NCI-H2227 (cell line): ENCODE measurements at regions not wholly inside any gene's neighbourhood (a gene's known extent, or its start where the extent isn't known, plus 50 kb on each side); places are given as distances from the start of the nearest gene placed in this dataset.

Experiments
- DNase-seq: peaks from one replicate; lab custom pipeline; 2025; ENCODE audit not compliant: unreplicated experiment; lab: John Stamatoyannopoulos, UW

DNA sequence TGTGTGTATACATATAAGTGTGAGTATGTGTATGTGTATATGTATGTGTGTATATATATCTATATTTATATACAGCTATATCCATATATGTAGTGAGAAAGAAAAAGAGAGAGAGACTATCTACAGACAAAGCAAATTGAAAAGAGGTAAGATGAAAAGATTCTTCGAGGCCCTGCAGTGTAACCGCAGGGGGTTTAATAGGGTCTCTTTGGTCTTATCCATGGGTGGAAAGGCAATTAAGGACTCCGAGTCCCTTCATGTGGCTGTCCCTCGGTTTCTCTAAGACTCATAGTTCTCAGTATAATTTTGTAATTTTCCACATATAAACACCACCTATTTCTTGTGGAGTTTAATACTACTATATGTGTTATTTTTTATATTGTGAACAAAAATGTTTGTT, 50.6 kb upstream of the JAZF1 start:
- DNase-seq: no peak

GRCh38 chr7:28236560-28236959, 56.0 kb upstream of the JAZF1 start:
- DNase-seq: no peak

DNA sequence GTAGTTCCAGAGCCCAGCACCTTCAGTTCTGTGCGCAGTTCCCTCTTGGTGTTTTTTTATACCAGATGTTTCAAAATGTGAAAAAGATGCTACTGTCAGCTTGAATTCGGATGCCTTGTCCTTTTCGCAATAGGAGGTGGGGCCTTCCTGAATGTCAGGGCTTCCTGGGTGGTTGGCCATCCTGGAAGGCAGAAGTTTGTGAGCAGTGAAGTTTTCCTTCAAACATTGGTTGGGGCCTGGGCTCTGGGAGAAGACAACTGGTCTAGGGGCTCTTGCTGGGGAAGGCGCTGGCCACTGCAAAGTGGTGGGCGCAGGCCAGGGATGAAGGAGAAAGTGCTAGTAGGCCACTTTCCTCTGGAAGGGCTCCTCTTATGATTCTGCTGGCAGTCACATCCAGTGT, 56.8 kb upstream of the JAZF1 start:
- no peak for DNase-seq

- DNase-seq: no peak
These were observed 59.2 kb upstream of the JAZF1 start for GRCh38 chr7:28239823-28240204.

DNA sequence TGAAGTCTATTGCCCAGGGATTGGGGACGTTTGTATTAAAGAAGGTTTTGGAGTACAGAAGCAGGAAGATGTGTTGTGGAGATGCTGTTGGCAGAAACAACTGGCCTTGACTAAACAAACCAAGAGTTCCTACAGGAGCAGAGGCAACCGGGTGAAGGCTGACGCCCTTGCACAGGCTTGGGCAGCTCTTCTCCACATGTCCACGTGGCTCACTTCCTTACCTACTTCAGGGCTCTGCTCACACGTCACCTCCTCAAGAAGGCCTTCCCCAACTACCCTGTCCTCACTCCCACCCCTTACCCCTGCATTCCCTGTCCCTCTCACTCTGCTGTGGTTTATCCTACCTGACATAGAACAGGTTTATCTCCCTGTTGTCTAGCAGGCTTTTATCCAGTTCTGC, 59.9 kb upstream of the JAZF1 start:
- no peak for DNase-seq

DNA sequence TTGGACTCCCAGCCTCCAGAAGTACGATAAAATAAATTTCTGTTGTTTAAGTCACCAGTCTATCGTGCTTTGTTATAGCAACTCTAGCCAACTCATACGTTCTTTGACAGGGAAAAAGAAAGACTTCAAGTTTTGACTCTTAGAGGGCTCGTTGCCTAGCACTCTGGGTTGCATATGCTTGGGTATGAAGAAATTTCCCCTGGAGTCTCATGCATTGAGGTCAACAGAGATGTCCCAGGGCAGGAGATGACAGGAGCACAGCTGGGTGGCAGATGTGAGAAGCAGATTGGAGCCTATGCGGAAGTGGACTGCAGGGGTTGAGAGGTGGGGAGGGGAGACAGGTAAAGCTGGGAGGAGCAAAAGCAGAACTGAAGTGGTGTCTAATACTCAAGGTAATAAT, 63.3 kb upstream of the JAZF1 start:
- DNase-seq: no peak

DNA sequence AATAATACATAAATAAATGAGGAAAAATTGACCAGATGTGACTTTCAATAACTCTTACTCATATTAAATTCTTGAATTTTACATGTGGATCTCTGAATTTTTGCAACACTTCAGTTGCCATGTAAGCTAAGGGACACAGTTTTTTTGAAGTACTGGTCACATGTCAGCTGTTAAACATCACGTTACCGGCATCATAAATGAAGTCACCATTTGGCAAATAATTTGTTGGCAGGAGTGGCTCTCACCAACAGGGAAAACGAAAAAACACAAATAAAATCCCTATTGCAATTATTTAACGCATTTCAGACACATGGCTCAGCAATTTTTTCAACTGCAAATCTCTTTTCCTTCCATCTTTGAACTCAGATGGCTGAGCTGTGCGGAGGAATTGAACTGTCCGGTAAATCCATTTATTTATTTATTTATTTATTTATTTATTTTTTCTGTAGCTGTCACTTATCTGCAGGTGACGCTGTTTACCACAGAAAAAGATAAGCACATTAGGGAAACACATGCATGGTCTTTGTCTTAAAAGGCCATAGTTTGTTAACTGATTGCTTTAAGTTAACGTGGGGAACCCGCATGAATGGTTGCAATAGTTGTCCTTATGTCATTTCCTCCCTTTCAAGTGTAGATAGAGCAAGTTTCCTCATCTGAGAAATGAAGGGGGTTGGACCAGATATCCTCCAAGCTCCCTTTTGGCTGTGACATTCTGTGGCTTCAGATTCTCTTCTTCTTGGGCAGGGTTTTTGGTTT, 64.7 kb upstream of the JAZF1 start:
- no peak for DNase-seq

DNA sequence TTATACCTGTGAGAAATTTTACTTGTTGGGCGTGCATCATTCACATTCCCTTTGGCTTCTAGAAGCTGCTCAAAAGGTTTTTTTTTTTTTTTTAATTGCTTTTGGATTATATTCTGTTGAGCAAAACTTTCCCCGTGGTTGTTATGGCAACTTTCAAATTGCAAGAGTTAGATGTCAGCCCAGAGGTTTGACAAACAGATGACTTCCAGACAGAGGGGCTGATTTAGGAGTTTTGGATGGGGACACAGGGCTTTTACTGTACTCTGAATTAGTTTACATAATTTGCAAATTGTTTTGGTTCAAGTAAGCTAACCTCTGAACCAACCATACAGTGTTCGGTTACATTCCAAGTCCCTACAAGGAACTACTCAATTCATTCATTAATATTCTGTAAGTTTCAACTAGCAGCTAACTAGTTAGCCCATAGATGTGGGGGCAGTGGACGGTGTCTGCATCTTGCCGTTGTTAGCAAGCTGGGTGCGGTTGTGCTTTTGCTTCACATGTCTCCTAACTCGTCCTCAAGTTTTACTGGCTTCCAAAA, 66.4 kb upstream of the JAZF1 start:
- no peak for DNase-seq

DNA sequence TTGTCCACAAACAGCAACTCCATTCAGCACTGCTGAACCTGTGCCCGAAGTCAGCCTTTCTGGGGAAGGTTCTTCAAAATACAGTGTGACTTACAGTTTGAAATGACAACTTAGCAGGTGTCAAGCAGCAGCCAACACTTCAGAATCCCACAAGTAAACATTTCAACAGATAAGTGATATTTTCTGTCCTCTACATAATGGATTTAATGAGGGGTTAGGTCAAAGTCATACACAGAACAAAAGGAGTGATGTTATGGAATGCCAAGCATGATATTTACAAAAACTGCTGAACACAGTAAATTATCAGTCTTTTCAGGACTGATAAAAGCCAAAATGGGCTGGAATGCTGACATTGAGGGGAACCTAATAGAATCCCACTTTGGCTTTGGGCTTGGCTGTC, 77.6 kb upstream of the JAZF1 start:
- peak; percentile 65 for DNase-seq

- no peak for DNase-seq
These were observed 80.4 kb upstream of the JAZF1 start for GRCh38 chr7:28260969-28261368.

DNA sequence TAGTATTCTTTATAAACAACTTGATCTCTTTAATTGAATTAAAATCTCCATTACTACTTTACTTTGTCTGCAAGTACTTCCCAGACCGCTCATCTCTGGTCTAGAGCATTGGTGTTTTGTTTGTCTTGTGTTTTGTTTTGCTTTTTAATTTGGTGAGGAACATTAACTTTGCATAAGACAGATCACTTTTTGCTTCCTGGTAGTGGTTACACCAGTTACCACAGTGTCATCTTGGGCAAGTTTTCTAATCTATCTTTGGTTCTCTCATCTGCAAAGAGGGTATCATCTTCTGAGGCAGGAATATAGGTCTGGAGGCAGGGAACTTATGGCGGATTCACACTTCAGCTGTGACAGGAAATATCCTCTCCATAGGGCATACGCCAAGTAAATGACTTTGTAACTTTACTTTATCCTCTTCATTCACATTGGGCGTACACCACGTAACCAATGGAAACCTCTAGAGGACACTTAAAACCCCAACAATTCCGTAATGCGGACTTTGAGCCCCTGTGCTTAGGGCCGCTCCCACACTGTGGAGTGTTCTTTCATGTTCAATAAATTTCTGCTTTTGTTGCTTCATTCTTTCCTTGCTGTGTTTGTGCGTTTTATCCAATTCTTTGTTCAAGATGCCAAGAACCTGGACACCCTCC, 83.2 kb upstream of the JAZF1 start:
- no peak for DNase-seq

GRCh38 chr7:28266402-28266801, 85.8 kb upstream of the JAZF1 start:
- no peak for DNase-seq

- DNase-seq: no peak
These were observed 86.4 kb upstream of the JAZF1 start for GRCh38 chr7:28267012-28267411.

GRCh38 chr7:28269700-28270361, 89.2 kb upstream of the JAZF1 start:
- DNase-seq: no peak

- no peak for DNase-seq
These were observed 89.9 kb upstream of the JAZF1 start for GRCh38 chr7:28270536-28270935.

DNA sequence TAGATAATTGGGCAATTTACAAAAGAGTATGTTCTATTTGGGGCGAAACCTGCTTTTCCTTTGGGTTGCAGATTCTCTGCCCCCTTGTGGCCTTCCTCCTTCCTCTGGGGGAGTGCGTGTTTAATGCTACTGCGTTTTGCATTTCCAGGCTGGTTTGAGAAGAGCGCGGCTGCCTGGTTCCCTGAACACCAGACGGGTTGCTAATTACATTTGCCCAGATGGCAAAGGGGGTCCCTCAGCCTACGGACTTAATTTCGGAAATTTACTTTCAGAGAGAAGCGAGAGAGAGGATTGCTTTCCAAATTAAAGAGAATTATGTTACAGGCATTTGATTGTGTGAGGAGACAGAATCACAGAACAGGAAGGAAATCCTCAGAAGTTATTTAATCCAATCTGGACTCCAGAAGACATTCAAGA, 91.9 kb upstream of the JAZF1 start:
- peak; percentile 37 for DNase-seq

- no peak for DNase-seq
These were observed 95.7 kb upstream of the JAZF1 start for GRCh38 chr7:28276298-28276697.

- DNase-seq: no peak
These were observed 96.8 kb upstream of the JAZF1 start for GRCh38 chr7:28277364-28277763.

DNA sequence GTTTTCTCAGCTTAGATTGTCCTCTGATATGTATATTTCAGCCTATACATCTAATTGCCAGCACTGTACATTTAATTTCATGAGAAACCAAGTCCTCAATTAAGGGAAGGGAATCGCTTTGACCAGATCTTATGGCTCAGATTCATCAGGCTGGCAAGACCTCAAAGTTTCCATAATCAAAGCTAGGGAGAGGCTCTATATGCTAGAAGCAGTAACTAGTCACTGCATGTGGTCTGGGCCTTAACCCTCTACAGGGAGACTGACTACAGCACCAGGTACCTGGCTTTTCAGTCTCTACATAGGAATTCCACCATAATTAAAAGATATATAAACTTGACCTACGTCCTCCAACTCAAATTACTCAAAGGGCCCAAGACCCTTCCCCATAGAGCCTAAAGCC, 97.4 kb upstream of the JAZF1 start:
- no peak for DNase-seq

DNA sequence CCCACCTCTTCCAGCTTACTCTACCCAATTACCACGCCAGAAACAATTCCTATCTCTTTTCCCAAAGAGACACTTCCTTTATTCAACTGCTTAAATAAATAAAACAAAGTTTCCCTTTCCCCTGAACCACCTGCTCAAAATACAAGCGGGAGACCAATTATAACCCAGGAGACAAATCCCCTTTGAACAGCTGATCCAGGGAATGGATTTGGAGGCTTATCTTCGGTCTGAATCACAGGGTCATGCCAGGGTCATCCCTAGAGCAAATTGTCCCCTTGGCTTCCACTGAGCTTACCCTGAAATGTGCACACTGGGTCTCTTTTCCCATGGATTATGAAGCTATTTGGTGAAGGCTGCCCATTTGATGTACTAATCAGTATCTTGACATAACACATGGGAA, 99.9 kb upstream of the JAZF1 start:
- no peak for DNase-seq

DNA sequence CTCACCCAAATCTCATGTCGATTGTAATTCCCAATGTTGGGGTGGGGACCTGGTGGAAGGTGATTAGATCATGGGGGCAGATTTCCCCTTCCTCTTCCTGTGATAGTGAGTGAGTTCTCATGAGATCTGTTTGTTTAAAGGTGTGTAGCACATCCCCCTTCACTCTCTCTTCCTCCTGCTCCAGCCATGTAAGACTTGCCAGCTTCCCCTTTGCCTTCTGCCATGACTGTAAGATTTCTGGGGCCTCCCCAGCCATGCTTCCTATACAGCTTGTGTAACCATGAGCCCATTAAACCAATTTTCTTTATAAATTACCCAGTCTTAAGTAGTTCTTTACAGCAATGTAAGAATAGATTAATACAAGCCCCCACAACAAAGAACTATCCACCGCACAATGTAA, 109.9 kb upstream of the JAZF1 start:
- no peak for DNase-seq

GRCh38 chr7:28291559-28291958, 111.0 kb upstream of the JAZF1 start:
- DNase-seq: no peak
